GM12878 (cell line): ENCODE measurements at regions not wholly inside any gene's neighbourhood (a gene's known extent, or its start where the extent isn't known, plus 50 kb on each side); places are given as distances from the start of the nearest gene placed in this dataset.

Experiments
- ATAC-seq: fragments of 200-7000 bp; cut with Tn5 transposase; 3 replicates; pipeline ENCODE4 v1.9.1; 2020; ENCODE audit warnings: mild to moderate bottlenecking, moderate library complexity
- BruUV-seq: library from RNA; stranded (reverse); fragments of 400-500 nt; replicated peaks from 2 replicates; lab custom pipeline; 2021; lab: Mats Ljungman, UMichigan
- CTCF ChIA-PET: fragments of 300-600 bp; sonication (Branson Sonifier 250); formaldehyde crosslinking; extraction: SDS; loops from one replicate; lab custom pipeline; 2021; ENCODE audit warnings: inconsistent platforms; lab: Yijun Ruan, JAX
- POLR2A ChIA-PET: fragments of 350-600 bp; formaldehyde crosslinking; extraction: SDS; loops from one replicate; lab custom pipeline; 2021; ENCODE audit warnings: inconsistent platforms; lab: Charles Lee
- RAD21 ChIA-PET: fragments of 300-600 bp; sonication (Branson Sonifier 250); formaldehyde crosslinking; loops from one replicate; lab custom pipeline; 2023; ENCODE audit warnings: antibody characterized with exemption; ENCODE audit not compliant: unreplicated experiment; lab: Charles Lee
- SMC1A ChIA-PET: fragments of 300-600 bp; sonication (Branson Sonifier 250); formaldehyde crosslinking; loops from one replicate; lab custom pipeline; 2023; ENCODE audit not compliant: unreplicated experiment, uncharacterized antibody; lab: Charles Lee
- DNase-seq: peaks from one replicate; pipeline ENCODE4 v3.0.0-alpha.2; 2011; ENCODE audit warnings: low read depth, low spot score
- FAIRE-seq: peaks from 3 replicates; lab custom pipeline; 2011; peaks lifted over from hg19 to GRCh38; lab: Jason Lieb, UNC
- H2AFZ ChIP-seq: 2 replicates; pipeline ENCODE4 v1.6.0; 2011; ENCODE audit warnings: low read depth, low read length, control low read depth; ENCODE audit not compliant: control insufficient read depth
- H3K27ac ChIP-seq: 2 replicates; pipeline ENCODE4 v1.5.1; 2011; ENCODE audit warnings: control low read depth; ENCODE audit not compliant: control insufficient read depth, insufficient read depth
- H3K27me3 ChIP-seq, 2 experiments: replicated peaks in 1 of 2; 2 replicates each; pipeline versions ENCODE4 v1.6.0 to v1.6.1; 2011; ENCODE audit warnings: low read length in 1 of 2; ENCODE audit not compliant: control insufficient read depth in 2 of 2, insufficient read depth in 2 of 2
- H3K36me3 ChIP-seq, 2 experiments: 2 replicates each; pipeline ENCODE4 v1.5.1; 2011; ENCODE audit warnings: low read length in 1 of 2; ENCODE audit not compliant: control insufficient read depth in 2 of 2, insufficient read depth in 2 of 2
- H3K4me1 ChIP-seq: 2 replicates; pipeline ENCODE4 v1.6.1; 2011; ENCODE audit warnings: mild to moderate bottlenecking, low read length, moderate library complexity, mixed read lengths; ENCODE audit not compliant: control insufficient read depth, insufficient read depth
- H3K4me2 ChIP-seq: 2 replicates; pipeline ENCODE4 v1.6.0; 2011; ENCODE audit warnings: control low read depth; ENCODE audit not compliant: control insufficient read depth, insufficient read depth
- H3K4me3 ChIP-seq: fragments of 200-600 bp; sonication (generic); 2 replicates; pipeline ENCODE4 v1.5.1; 2016
- H3K79me2 ChIP-seq: 2 replicates; pipeline ENCODE4 v1.6.0; 2011; ENCODE audit warnings: low read length; ENCODE audit not compliant: control insufficient read depth, insufficient read depth
- H3K9ac ChIP-seq: 2 replicates; pipeline ENCODE4 v1.8.0; 2011; ENCODE audit warnings: low read length, control low read depth, mixed read lengths; ENCODE audit not compliant: control insufficient read depth, insufficient read depth
- H3K9me3 ChIP-seq: replicated peaks from 3 replicates; pipeline ENCODE4 v1.5.1; 2011; ENCODE audit warnings: mild to moderate bottlenecking, low read length; ENCODE audit not compliant: control insufficient read depth, insufficient read depth
- H4K20me1 ChIP-seq: 2 replicates; pipeline ENCODE4 v1.6.0; 2011; ENCODE audit not compliant: control insufficient read depth, insufficient read depth
- ATF3 ChIP-seq: IDR thresholded peaks from 2 replicates; pipeline ENCODE4 v1.6.1; 2011; ENCODE audit warnings: low read depth, mild to moderate bottlenecking, low read length, moderate library complexity, borderline replicate concordance; ENCODE audit errors: extremely low read depth
- DPF2 ChIP-seq: fragments of 450-650 bp; IDR thresholded peaks from 2 replicates; pipeline ENCODE4 v1.6.1; 2017; ENCODE audit warnings: mild to moderate bottlenecking
- EGR1 ChIP-seq, 2 experiments: IDR thresholded peaks; 1 replicate in 1 of 2; 2 replicates in 1 of 2; pipeline ENCODE4 v1.6.1; 2011 to 2012; ENCODE audit warnings: low read depth in 2 of 2, low read length in 2 of 2, borderline replicate concordance in 1 of 2, mild to moderate bottlenecking in 1 of 2, moderate library complexity in 1 of 2
- ELK1 ChIP-seq: IDR thresholded peaks from 2 replicates; pipeline ENCODE4 v1.6.1; 2012; ENCODE audit warnings: low read depth, low read length, improper control_type of control experiment
- FOS ChIP-seq: IDR thresholded peaks from 3 replicates; pipeline ENCODE4 v1.6.1; 2011; ENCODE audit warnings: borderline replicate concordance; ENCODE audit not compliant: insufficient read length; ENCODE audit errors: extremely low read depth
- JUND ChIP-seq: IDR thresholded peaks from 2 replicates; pipeline ENCODE4 v1.6.1; 2012; ENCODE audit warnings: low read depth, mild to moderate bottlenecking, low read length, improper control_type of control experiment, moderate library complexity
- KLF5 ChIP-seq: fragments of 450-650 bp; IDR thresholded peaks from 2 replicates; pipeline ENCODE4 v1.6.1; 2014; ENCODE audit warnings: mild to moderate bottlenecking; ENCODE audit not compliant: partially characterized antibody
- MTA2 ChIP-seq: fragments of 450-650 bp; IDR thresholded peaks from 2 replicates; pipeline ENCODE4 v1.6.1; 2016; ENCODE audit warnings: low read depth, mild to moderate bottlenecking, moderate library complexity
- MYB ChIP-seq: fragments of 150-350 bp; IDR thresholded peaks from 2 replicates; pipeline ENCODE4 v1.6.1; 2014; ENCODE audit warnings: mild to moderate bottlenecking, low read depth, low read length, borderline replicate concordance
- NR2C2 ChIP-seq: IDR thresholded peaks from 2 replicates; pipeline ENCODE4 v1.6.1; 2011; ENCODE audit warnings: borderline replicate concordance, low read depth; ENCODE audit not compliant: control insufficient read depth, insufficient read length
- POLR2AphosphoS2 ChIP-seq: IDR thresholded peaks from 2 replicates; pipeline ENCODE4 v1.6.1; 2011; ENCODE audit warnings: low read depth, mild to moderate bottlenecking, low read length, improper control_type of control experiment, moderate library complexity
- RUNX3 ChIP-seq: IDR thresholded peaks from 2 replicates; pipeline ENCODE4 v1.6.1; 2012; ENCODE audit warnings: low read length, inconsistent platforms
- SMC3 ChIP-seq: IDR thresholded peaks from 2 replicates; pipeline ENCODE4 v1.6.1; 2011; ENCODE audit warnings: low read length, improper control_type of control experiment, borderline replicate concordance
- SP1 ChIP-seq: IDR thresholded peaks from one replicate; pipeline ENCODE4 v1.6.1; 2011; ENCODE audit warnings: low read depth, low read length
- SRF ChIP-seq, 2 experiments: IDR thresholded peaks; 2 replicates each; pipeline ENCODE4 v1.6.1; 2011; ENCODE audit warnings: low read depth in 2 of 2, low read length in 2 of 2, mild to moderate bottlenecking in 1 of 2, moderate library complexity in 1 of 2
- SUZ12 ChIP-seq: fragments of 200-600 bp; sonication (generic); IDR thresholded peaks from one replicate; pipeline ENCODE4 v1.6.1; 2018; ENCODE audit warnings: antibody characterized with exemption, mild to moderate bottlenecking; ENCODE audit not compliant: unreplicated experiment
- TCF12 ChIP-seq: IDR thresholded peaks from 2 replicates; pipeline ENCODE4 v1.6.1; 2011; ENCODE audit warnings: low read depth, mild to moderate bottlenecking, low read length
- TCF3 ChIP-seq: IDR thresholded peaks from 2 replicates; pipeline ENCODE4 v1.6.1; 2012; ENCODE audit warnings: low read depth, mild to moderate bottlenecking, low read length, borderline replicate concordance; ENCODE audit not compliant: insufficient read depth
- USF1 ChIP-seq: IDR thresholded peaks from 2 replicates; pipeline ENCODE4 v1.6.1; 2011; ENCODE audit warnings: borderline replicate concordance, low read depth, mild to moderate bottlenecking, moderate library complexity, mixed read lengths, low read length; ENCODE audit not compliant: insufficient read depth; ENCODE audit errors: extremely low read length
- ZNF217 ChIP-seq: fragments of 450-650 bp; IDR thresholded peaks from 2 replicates; pipeline ENCODE4 v1.6.1; 2017; ENCODE audit warnings: antibody characterized with exemption, mild to moderate bottlenecking
- ZNF24 ChIP-seq: fragments of 450-650 bp; IDR thresholded peaks from 2 replicates; pipeline ENCODE4 v1.6.1; 2017; ENCODE audit warnings: antibody characterized with exemption, mild to moderate bottlenecking
- ZNF384 ChIP-seq: IDR thresholded peaks from 2 replicates; pipeline ENCODE4 v1.6.1; 2012; ENCODE audit warnings: low read depth, mild to moderate bottlenecking, low read length, improper control_type of control experiment, borderline replicate concordance
- WGBS: methylation state at CpG from one replicate; pipeline ENCODE4 v1.1.6; 2016; ENCODE audit warnings: low lambda C conversion rate; ENCODE audit not compliant: insufficient replicate concordance, insufficient coverage; ENCODE audit errors: missing lambda C conversion rate; 5-methylcytosine and 5-hydroxymethylcytosine counted together
- in situ Hi-C: fragments of 300-500 bp; cut with MboI; formaldehyde crosslinking; loops from 9 replicates; pipeline ENCODE4 v1.14.3; 2018; ENCODE audit warnings: mixed read lengths
- intact Hi-C: fragments of 100-400 bp; cut with micrococcal nuclease; formaldehyde crosslinking; loops from one replicate; pipeline ENCODE4 v1.14.2; 2022; ENCODE audit not compliant: unreplicated experiment

- TF ChIP-seq USF1 (no peak), MYB (no peak), ELK1 (no peak), SUZ12 (no peak), DPF2 (no peak), NR2C2 (no peak), SP1 (no peak)
- TF ChIP-seq, all 136 proteins: peak for 0
Measured at GRCh38 chr11:92803391-92803790, 166.1 kb upstream of the MTNR1B start (continued).

GRCh38 chr11:92804388-92804966 is 165.0 kb upstream of the MTNR1B start:
- Histone ChIP-seq H3K4me2 (no peak overlapping the region), H3K4me3 (no peak overlapping the region), H3K79me2 (no peaks in the 10 kb centered on the region), H3K27ac (no peak overlapping the region), H3K9me3 (no peaks in the 10 kb centered on the region), H3K4me1 (no peaks in the 10 kb centered on the region), H3K9ac (no peak overlapping the region), H4K20me1 (no peaks in the 10 kb centered on the region), H2AFZ (no peak overlapping the region), H3K36me3 (no peaks in the 10 kb centered on the region), H3K27me3 (no peaks in the 10 kb centered on the region)
- DNase-seq (no peak), ATAC-seq (no peak), FAIRE-seq (no peak)
- WGBS = 34% methylated on average over 7 of the region's 7 CpGs
- SMC1A ChIA-PET = no interaction called here
- POLR2A ChIA-PET = no interaction called here
- RAD21 ChIA-PET = no interaction called here
- intact Hi-C loops = no loop called here
- CTCF ChIA-PET = no interaction called here
- BruUV-seq = no TSS peak
- in situ Hi-C loops = no loop called here
- TF ChIP-seq TCF3 (no peak), RUNX3 (no peak), MTA2 (no peak), USF1 (no peak), POLR2AphosphoS2 (no peak), SMC3 (no peak), FOS (no peak), EGR1 (IDR thresholded peaks at IDR 0.05; ENCODE audit: borderline replicate concordance in 1 of 2, low read depth in 2 of 2, low read length in 2 of 2) (no peak), ATF3 (no peak), ZNF24 (no peak), ZNF217 (no peak), TCF12 (no peak), ZNF384 (no peak), KLF5 (no peak), SRF (IDR thresholded peaks at IDR 0.05; ENCODE audit: low read depth in 2 of 2, low read length in 2 of 2) (no peak), JUND (no peak)
